GM18861 (cell line): ENCODE measurements at regions not wholly inside any gene's neighbourhood (a gene's known extent, or its start where the extent isn't known, plus 50 kb on each side); places are given as distances from the start of the nearest gene placed in this dataset.
"Not testable (repeated sequence)": the region's sequence is repeated elsewhere in the genome, so short reads cannot be mapped to it uniquely, and the experiment has no call there.

Experiments
- ATAC-seq: cut with Tn5 transposase; IDR thresholded peaks from one replicate; pipeline ENCODE4 v1.9.1; 2021; ENCODE audit not compliant: unreplicated experiment

DNA sequence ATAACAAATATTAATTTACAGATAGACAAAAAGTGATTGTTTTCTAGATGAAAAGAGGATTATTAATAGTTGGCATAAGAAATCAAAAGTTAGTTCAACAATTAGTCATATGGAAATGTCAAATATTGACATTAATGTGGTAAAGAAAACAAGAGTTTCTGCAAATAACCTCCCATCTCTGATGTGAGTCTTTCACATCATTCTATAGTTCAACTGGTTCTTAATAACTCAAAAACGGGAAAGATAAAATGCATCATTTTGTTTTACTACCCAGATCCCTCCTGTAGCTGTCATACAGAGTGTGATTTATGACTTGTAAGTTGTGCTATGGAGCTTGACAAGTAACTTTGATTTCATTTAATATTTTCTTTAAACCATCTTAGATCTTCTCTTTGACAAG, 594.8 kb downstream of the ZWINT start:
- no peak for ATAC-seq

DNA sequence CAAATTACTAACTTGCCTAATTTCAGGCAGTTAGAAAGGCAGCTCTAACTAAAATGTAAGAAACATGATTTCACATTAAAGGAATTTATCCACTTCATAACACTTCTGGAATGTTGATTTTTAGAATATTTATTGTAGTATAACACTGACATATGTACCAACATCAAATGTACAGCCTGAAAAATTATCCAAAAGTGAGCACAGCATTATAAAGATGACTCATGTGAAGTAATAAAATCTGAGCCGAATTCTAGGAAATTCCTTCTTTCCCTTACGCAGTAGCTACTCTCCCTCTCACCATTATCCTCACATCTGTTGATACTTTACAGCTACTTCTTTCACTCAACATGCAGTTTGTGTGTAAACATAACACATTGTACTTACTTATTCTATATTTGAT, 610.6 kb downstream of the ZWINT start:
- ATAC-seq: no peak

DNA sequence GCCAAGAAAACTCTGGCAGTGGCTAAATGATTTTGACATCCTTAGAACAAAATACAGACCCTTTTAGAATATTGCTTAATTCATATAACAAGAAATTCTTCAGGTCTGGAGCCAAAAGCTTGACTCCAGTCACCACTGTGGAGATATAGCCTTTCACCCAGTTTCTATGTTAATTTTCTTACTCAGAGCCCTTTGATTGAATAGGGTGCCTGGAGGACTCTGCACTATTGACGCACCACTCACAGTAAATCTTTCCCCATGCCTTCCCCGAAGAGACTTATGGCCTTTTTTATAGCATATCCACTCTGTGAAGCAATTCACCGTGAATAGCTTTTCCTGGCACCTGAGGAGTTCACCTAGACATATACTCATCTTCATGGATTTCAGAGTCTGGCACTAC, 613.8 kb downstream of the ZWINT start:
- ATAC-seq: no peak

DNA sequence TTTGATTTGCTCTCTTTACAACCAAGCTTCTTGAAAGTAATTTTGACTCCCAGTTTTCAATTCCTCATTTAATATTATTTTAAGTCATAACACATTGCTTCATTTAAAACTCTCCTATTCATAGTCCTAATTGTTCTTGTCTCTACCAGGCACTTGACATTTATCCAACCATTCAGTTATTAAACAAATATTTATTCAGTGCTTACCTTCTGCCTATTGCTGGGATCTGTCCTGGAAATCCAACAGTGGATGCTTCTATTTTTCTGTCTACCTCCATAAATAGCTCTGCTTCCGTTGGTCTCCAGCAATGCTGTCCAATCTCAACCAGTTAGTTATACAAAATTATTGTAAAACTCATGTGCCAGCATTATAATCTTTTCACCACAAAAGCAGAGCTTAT, 615.1 kb downstream of the ZWINT start:
- ATAC-seq: no peak

DNA sequence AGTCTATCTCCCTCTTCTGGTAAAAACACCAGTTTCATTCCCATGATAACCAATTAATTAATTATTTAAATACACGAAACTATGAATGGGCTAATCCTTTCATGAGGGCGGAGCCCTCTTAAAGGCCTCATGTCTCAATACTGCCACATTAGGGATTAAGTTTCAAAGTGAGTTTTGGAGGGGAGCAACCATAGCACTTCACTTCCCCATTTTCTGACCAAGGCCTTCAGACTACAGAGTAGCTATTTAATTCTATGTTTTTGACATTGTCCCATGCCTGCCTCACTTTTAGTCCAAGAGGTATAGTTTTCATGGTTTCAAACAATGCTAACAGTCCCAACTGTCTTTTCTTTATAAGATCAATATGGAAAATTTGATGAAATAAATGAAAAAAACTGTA, 618.6 kb downstream of the ZWINT start:
- no peak for ATAC-seq

DNA sequence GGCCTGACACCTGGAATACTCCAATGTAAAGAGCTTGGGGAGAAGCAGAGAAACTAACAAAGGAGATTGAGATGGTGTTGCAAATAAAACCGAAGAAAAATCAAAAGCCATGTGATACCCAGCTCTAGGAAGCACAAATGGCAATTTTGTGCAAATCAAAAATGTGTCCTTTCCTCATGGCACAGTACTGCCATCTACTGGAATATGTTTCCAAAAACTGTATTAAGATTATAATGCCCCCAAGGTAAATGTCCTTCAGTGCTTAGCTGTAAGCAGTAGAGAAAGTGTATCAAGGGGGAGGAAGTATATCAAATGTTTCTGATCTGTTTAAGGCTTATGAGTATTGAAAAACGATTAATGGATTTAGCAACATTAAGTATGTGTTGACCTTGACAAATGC, 620.3 kb downstream of the ZWINT start:
- not testable (repeated sequence) for ATAC-seq

DNA sequence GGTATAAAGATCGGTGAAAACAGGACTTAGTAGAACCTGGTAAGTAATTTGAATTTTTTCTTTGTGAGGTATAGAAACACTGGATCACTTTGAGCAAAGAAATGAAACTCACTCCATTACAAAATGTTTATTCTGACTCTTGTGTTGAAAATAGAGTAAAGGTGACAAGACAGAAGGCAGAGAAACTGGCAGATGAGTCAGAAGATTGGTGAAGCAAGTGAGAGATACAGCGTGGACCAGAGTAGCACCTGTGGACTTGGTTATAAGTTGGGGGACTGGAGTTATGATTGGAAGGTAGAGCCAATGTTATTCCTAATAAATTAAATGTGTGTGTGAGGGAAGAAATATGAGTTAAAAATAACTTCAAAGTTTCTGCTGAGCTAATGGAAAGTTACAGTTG, 620.9 kb downstream of the ZWINT start:
- no peak for ATAC-seq

DNA sequence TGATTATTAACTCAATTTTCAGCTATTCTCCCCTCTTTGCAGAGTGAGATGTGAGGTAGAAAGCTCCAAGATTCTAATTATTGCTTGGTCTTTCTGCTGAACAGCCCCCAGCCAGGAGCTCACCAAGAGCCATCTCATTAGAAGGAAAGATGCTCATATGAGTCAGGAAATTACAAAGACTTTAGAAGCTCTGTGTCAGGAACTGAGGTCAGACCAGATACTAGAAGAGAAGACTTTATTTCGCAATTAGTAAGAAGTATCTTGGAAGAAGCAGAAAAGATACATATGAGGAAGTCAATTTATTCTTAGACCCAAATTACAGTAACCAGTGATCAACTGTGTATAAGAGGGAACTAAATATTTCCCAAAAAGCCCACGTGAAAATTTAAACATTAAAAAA, 626.9 kb downstream of the ZWINT start:
- ATAC-seq: no peak

DNA sequence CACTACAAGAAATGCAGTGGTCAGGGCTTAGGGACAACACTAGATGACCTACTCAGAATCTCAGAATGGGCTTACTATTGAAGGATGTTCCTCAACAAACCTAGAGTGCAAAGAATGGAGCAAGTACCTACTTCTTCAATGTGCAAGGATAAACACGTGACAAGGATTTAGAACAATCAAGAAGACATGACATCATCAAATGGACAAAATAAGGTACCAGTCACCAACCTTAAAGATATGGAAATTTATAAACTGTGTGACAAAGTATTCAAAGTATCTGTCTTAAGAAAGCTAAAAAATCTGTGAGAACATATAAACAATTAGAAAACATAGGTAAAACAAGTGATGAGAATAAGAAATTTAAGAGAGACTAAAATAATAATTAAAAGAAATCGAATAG, 656.1 kb downstream of the ZWINT start:
- ATAC-seq: no peak

DNA sequence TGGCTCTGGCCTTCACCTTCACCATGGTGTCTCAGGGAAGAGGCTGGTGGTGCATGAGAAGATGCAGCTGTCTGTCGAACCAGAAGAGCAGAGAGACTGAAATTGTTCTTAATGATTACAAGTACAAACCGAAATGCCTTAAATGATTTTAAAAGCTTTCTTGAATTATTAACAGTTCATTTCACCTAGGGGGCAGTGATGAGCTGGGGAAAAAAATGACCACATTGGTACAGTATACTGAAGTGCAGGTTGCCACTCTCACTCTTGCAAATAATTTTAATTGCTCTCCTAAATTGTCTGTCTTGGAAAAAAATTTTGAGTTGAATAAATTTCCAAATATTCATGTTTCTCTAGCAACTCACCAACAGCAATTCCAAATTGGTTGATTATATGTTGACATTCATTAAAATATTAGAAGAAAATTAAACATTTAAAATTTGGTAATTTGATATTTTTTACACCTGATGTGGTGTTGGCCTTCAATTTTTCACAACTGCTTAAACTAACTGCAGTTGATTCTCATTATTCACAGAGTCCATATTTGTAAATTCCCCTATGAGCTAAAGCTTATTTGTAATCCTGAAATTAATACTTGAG, 692.6 kb downstream of the ZWINT start:
- no peak for ATAC-seq

DNA sequence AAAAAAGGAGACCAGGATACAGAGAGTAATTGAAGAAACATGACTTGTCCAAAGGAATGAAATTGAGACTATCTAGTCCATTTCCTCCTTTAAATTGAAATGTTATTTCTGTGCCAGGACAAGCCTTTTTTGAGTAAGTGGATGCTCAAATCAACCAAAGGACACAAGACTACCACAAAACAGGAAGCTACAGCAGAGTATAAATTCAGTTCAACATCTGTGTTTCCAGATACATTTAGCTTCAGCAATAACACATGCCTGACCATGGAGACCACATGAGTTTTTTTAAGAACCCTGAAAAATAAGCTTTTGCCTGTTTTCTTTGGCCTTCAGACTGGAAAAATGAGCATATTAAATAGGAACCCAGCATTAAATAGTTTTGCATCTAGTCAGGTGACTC, 707.5 kb downstream of the ZWINT start:
- no peak for ATAC-seq

DNA sequence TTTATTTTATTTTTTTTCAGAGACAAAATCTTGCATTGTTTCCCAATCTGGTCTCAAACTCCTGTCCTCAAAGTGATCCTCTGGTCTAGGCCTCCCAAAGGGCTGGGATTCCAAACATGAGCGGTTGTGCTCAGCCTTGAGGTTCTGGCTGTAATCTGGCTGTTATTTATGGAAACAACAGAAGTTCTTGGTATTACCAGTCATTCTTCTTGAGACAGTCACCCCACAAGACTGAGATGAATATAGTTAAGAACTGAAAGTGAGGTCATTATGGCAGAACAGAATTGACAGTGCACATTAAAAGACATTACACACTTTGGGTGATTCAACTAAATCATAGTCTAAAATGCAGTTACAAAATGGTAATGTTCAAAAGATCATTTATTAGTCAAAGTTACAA, 719.5 kb downstream of the ZWINT start:
- no peak for ATAC-seq

DNA sequence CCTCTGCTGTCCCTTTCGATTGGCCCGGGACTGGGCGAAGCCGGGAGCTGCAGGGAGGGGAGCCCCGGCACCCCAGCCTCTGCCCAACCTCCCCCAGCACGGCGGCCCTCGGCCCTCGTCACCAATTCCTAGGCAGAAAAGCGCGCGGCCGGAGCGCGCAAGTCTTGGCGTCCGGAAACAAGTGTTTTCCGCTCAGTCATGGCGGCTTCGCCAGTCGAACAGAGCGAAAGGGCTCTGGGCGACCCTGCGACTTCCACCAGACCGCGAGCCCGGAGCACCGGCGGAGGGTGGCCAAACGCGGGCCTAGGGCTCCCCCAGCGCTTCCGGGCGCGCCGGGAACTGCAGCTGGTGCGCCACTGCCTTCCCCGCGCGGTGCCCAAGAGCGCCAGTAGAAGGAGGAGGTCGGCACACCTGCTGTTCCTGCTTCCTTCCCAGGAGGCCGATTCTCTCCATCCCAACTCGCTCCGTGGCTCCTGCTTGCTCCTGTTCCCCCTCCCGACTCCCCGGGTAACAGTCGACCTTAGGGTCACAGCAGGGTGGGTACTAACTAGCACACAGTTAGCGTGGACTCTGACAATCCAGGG, 729.9 kb downstream of the ZWINT start:
- ATAC-seq: peak; percentile 68

DNA sequence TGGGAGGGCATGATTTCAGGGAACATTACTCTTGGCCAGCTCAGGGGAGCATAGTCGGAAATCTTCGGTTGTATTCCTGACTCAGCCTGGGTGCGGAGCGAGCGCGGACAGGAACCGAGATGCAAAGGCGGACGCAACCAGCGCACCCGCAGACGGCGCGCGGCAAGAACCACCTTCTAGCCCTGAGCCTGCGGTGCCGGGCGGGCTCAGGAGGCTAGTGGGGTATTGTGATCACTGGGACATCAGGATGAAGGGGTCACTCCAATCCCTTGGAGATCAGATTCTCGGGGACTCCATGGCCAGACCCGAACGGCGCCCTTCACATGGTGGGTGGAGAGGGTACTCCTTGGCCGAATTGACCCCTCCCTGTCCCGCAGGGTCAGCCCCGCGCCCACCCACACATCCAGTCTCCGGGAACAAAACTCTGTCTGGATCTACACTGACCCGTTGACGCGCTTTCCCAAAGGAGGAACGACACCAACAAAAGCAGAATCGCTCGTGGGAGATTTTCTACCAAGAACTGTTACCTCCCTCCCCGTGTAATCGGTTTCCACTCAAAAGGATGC, 730.5 kb downstream of the ZWINT start:
- ATAC-seq: no peak

DNA sequence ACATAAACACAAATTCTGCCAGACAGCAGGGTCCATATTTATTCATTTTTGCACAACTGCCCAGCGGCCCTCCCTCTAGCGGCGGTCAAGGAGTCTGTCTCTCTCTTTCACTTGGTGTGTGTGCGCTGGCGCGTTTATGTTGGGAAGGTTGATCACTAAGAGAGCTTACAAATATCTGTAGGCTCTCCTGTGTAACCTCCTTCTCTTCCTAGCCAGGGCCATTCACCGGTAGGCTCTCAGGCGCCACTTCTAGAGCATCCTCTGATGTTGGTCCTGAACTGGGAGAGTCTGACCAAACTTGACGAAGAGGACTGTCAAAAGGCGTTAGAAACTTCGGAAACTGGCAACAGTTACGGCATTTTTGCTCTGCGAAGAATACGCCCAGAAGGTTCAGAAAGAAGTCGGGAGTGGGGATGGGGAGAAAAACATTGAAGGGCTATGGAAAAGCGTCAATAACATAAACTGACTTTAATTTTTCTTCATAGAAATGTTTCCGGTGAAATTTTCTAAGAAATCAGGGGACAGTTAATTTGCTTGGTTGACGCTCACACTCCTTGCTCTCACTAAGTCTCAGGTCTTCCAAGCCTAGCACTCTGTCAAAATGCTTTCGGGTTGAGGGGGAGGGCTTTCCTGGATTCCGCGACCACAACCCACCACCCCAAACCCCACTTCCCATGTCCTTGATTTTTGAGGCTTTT, 731.1 kb downstream of the ZWINT start:
- ATAC-seq: no peak

DNA sequence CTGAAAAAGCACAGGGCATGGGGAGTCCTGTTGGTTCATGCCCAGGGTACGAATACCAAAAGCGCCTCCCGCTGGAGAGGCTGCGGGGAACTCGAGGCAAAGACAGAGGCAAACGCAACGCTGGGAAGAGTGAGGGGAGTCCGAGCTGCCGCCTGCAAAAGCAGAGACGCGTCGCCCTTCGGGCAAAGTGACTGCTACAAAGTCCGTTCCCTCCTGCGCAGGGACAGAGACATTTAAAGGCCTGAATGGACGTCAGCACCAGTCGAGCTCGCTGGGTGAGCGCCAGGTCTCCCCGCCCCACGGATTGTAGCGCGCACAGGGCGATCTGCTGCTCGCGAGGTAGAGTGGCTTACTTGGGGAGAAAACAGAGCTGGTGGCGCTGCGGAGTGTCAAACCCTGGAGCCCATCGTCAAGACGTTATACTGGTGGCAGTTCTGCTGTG, 732.8 kb downstream of the ZWINT start:
- no peak for ATAC-seq

DNA sequence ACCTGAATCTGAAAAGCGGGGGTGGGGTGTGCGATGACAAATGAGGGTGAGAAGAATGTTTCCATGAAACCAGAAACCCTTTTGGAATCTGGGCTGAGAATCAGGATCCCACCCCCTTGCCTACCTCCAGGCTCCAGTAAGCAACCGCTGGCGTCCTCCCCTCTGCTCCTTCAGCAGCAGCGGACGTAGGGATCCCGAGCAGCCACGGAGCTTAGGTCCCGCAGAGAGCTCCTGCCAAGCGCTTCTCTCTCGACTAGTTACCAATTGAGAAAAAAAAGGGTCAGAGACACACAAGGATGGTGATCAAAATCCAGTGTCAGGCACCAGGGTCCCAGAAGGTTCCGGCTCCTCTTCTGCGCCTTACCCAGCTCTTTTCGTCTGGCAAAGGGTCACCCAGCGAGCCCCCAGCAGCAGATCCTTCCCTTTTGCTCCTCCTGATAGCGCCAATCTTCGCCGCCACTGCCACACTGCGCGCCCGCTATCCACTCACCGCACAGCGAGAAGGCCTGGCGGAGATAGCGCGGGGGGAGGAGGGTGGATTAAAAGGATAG, 733.5 kb downstream of the ZWINT start:
- ATAC-seq: no peak

DNA sequence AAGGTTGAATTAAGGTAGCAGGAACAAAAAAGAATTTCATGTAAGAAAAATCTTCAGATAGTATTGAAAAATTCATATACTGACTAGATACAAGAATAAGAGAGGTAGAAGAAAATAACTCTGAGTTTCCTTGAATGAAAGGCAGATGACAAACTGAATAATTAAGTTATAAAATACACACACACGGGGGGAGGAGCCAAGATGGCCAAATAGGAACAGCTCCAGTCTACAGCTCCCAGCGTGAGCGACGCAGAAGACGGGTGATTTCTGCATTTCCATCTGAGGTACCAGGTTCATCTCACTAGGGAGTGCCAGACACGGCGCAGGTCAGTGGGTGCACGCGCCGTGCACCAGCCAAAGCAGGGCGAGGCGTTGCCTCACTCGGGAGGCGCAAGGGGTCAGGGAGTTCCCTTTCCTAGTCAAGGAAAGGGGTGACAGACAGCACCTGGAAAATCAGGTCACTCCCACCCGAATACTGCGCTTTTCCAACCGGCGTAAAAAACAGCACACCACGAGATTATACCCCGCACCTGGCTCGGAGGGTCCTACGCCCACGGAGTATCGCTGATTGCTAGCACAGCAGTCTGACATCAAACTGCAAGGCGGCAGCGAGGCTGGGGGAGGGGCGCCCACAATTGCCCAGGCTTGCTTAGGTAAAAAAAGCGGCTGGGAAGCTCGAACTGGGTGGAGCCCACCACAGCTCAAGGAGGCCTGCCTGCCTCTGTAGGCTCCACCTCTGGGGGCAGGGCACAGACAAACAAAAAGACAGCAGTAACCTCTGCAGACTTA, 759.2 kb downstream of the ZWINT start:
- ATAC-seq: not testable (repeated sequence)

DNA sequence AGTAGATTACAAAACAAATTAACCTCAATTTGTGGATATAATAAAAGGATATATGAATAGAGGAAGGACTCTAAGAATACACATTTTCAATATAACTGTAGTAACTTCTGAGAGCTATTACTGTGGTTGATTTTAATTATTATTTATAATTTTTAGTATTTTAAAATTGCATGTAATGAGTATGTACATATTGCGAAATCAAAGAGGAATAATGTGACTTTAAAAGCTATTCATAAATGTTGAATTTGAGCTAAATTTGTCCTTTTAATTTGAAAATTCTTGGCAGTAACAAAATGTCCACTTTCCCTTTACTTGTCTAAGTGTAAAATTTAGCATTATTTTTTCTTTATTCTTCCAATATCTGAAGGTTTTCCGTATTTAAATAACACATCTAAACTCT, 750.6 kb upstream of the PCDH15 start:
- ATAC-seq: no peak

DNA sequence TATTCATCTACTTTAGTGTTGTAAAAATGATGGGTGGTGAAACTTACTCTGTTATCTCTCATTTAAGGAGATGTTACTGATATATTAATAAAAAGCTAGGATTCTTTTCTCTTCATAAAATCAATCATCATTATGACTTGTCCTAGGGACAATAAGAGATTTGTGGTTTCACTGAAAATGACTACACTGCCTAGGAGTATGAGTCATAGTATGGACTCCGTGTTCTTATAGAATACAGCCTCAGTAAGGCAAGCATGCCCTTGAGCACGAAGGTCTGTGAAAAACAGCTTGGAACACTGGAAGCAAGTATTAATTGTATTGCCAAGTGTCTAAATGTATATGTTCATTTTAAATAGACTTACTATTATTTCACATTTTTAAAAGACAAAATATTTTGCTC, 749.2 kb upstream of the PCDH15 start:
- ATAC-seq: no peak

DNA sequence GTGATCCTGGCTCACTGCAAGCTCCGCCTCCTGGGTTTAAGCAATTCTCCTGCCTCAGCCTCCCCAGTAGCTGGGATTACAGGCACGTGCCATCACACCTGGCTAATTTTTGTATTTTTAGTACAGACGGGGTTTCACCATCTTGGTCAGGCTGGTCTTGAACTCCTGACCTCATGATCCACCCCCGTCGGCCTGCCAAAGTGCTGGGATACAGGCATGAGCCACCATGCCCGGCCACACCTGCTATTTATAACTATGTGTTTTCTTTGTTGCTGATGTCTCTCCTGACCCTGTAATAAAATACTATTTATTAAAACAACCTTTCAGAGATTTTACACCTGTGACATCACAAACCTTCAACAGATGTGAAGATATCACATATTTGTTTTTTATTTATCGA, 736.5 kb upstream of the PCDH15 start:
- ATAC-seq: not testable (repeated sequence)
